H4 (cell line): ENCODE measurements at regions not wholly inside any gene's neighbourhood (a gene's known extent, or its start where the extent isn't known, plus 50 kb on each side); places are given as distances from the start of the nearest gene placed in this dataset.
"Not testable (repeated sequence)": the region's sequence is repeated elsewhere in the genome, so short reads cannot be mapped to it uniquely, and the experiment has no call there.

Experiments
- DNase-seq: peaks from one replicate; pipeline ENCODE4 v3.0.0-alpha.2; 2015; ENCODE audit warnings: low spot score

GRCh38 chr2:215537611-215538010, 101.7 kb upstream of the FN1 start:
- DNase-seq, result peak; percentile 25

GRCh38 chr2:215536510-215536909, 100.6 kb upstream of the FN1 start:
- no peak for DNase-seq

- no peak for DNase-seq
These were observed 99.9 kb upstream of the FN1 start for GRCh38 chr2:215535741-215536140.

- no peak for DNase-seq
These were observed 99.3 kb upstream of the FN1 start for GRCh38 chr2:215535125-215535668.

GRCh38 chr2:215533716-215534115, 97.8 kb upstream of the FN1 start:
- DNase-seq, result not testable (repeated sequence)

GRCh38 chr2:215532844-215533243, 97.0 kb upstream of the FN1 start:
- DNase-seq, result no peak

- no peak for DNase-seq
These were observed 95.4 kb upstream of the FN1 start for GRCh38 chr2:215531284-215531683.

- no peak for DNase-seq
These were observed 94.5 kb upstream of the FN1 start for GRCh38 chr2:215530191-215530968.

- no peak for DNase-seq
These were observed 93.4 kb upstream of the FN1 start for GRCh38 chr2:215529271-215529670.

- peak; percentile 60 for DNase-seq
These were observed 92.7 kb upstream of the FN1 start for GRCh38 chr2:215528555-215528954.

GRCh38 chr2:215527736-215528135, 91.9 kb upstream of the FN1 start:
- DNase-seq, result peak; percentile 48

- DNase-seq, result no peak
These were observed 90.5 kb upstream of the FN1 start for GRCh38 chr2:215526341-215526740.

- no peak for DNase-seq
These were observed 86.4 kb upstream of the FN1 start for GRCh38 chr2:215522237-215522636.

GRCh38 chr2:215521031-215521430, 85.2 kb upstream of the FN1 start:
- DNase-seq, result no peak

- DNase-seq, result no peak
These were observed 81.5 kb upstream of the FN1 start for GRCh38 chr2:215517391-215517790.

- DNase-seq, result no peak
These were observed 78.6 kb upstream of the FN1 start for GRCh38 chr2:215514516-215514915.

GRCh38 chr2:215511454-215512346, 75.8 kb upstream of the FN1 start:
- no peak for DNase-seq

- DNase-seq, result no peak
These were observed 72.0 kb upstream of the FN1 start for GRCh38 chr2:215507836-215508235.

GRCh38 chr2:215507136-215507535, 71.3 kb upstream of the FN1 start:
- no peak for DNase-seq

- no peak for DNase-seq
These were observed 70.7 kb upstream of the FN1 start for GRCh38 chr2:215506604-215506990.

GRCh38 chr2:215505044-215505786, 69.3 kb upstream of the FN1 start:
- DNase-seq, result no peak

- DNase-seq, result no peak
These were observed 68.7 kb upstream of the FN1 start for GRCh38 chr2:215504547-215504946.
